Transverse colon (tissue), 4 donors: ENCODE measurements at regions not wholly inside any gene's neighbourhood (a gene's known extent, or its start where the extent isn't known, plus 50 kb on each side); places are given as distances from the start of the nearest gene placed in this dataset.

Experiments
- DNase-seq: peaks from one replicate; pipeline ENCODE4 v3.0.0-alpha.2; 2019
- H3K27ac ChIP-seq, 4 donors: fragments of 200-600 bp; sonication (generic); 2 replicates each; pipeline ENCODE4 v1.5.1; 2016 to 2018; ENCODE audit warnings: inconsistent platforms in 4 of 4
- H3K27me3 ChIP-seq: fragments of 200-600 bp; sonication (generic); 2 replicates; pipeline ENCODE4 v1.5.1; 2017; ENCODE audit warnings: inconsistent platforms
- H3K36me3 ChIP-seq, 4 donors: fragments of 200-600 bp; sonication (generic); 2 replicates each; pipeline ENCODE4 v1.5.1; 2017 to 2019; ENCODE audit warnings: inconsistent platforms in 4 of 4
- H3K4me1 ChIP-seq, 4 donors: fragments of 200-600 bp; sonication (generic); 2 replicates each; pipeline ENCODE4 v1.5.1; 2017 to 2020; ENCODE audit warnings: inconsistent platforms in 4 of 4
- H3K4me3 ChIP-seq, 4 donors: fragments of 200-600 bp; sonication (generic); 1 replicate in 1 of 4; 2 replicates in 3 of 4; pipeline versions ENCODE4 v1.5.1 to v1.6.1; 2017 to 2019; ENCODE audit warnings: inconsistent platforms in 4 of 4
- H3K9me3 ChIP-seq, 2 donors: fragments of 200-600 bp; sonication (generic); 2 replicates each; pipeline ENCODE4 v1.5.1; 2017 to 2019; ENCODE audit warnings: inconsistent platforms in 2 of 2
- CTCF ChIP-seq, 5 experiments: fragments of 200-600 bp in 3 of 5; fragments of 450-650 bp in 2 of 5; sonication (generic) in 3 of 5; IDR thresholded peaks; 1 replicate in 2 of 5; 2 replicates in 3 of 5; pipeline ENCODE4 v1.5.1; 2016 to 2017; ENCODE audit warnings: antibody characterized with exemption in 5 of 5, inconsistent platforms in 3 of 5, mild to moderate bottlenecking in 2 of 5, moderate library complexity in 1 of 5
- EP300 ChIP-seq: sonication (generic); formaldehyde crosslinking; IDR thresholded peaks from one replicate; pipeline ENCODE4 v1.6.1; 2017; ENCODE audit warnings: antibody characterized with exemption, low read depth
- POLR2A ChIP-seq: fragments of 450-650 bp; IDR thresholded peaks from one replicate; pipeline ENCODE4 v1.6.1; 2016; ENCODE audit warnings: antibody characterized with exemption, mild to moderate bottlenecking, moderate library complexity
- POLR2AphosphoS5 ChIP-seq, 3 donors: sonication (generic); formaldehyde crosslinking; IDR thresholded peaks; one replicate each; pipeline ENCODE4 v1.6.1; 2016; ENCODE audit warnings: antibody characterized with exemption in 3 of 3
- WGBS, 2 donors: methylation state at CpG; one replicate each; pipeline ENCODE4 v1.1.5; 2018; ENCODE audit warnings: low coverage in 1 of 2; 5-methylcytosine and 5-hydroxymethylcytosine counted together
- in situ Hi-C, 4 donors: fragments of 200-750 bp; cut with MboI; loops; one replicate each; pipeline versions ENCODE4 v1.15.0 to v1.15.1; 2017; ENCODE audit warnings: low sequenced_read_pairs in 3 of 4, low pct_ligation_motif_present in 1 of 4, low pct_unique_long_range_greater_than_20kb in 1 of 4
- intact Hi-C: fragments of 100-400 bp; cut with DNase I; formaldehyde crosslinking; loops from one replicate; pipeline ENCODE4 v1.15.1; 2023; ENCODE audit warnings: low total_unique reads

- no peak overlapping the region for H3K27ac ChIP-seq
- H3K4me3 ChIP-seq, result no peak overlapping the region
- H3K4me1 ChIP-seq, result peaks cover 5 to 38% (median 22%) of the 10 kb centered on the region in 4 donors
- in situ Hi-C loops, result no loop called here
- intact Hi-C loops, result no loop called here
- no peaks in the 10 kb centered on the region for H3K36me3 ChIP-seq
- no peaks in the 10 kb centered on the region for H3K27me3 ChIP-seq
- TF ChIP-seq POLR2A (no peak), POLR2AphosphoS5 (IDR thresholded peaks at IDR 0.05) (no peak), CTCF (IDR thresholded peaks at IDR 0.05) (no peak), EP300 (no peak)
- H3K9me3 ChIP-seq, result no peaks in the 10 kb centered on the region
- no peak for DNase-seq
- WGBS, 2 donors, result 60 to 82% methylated on average over 1 of the region's 1 CpG
Observed at GRCh38 chr20:19125508-19125907, 86.9 kb upstream of the SLC24A3 start.

- Histone ChIP-seq H3K27me3 (no peaks in the 10 kb centered on the region), H3K9me3 (no peaks in the 10 kb centered on the region), H3K4me1 (peaks cover 5 to 26% (median 16%) of the 10 kb centered on the region in 4 donors), H3K36me3 (no peaks in the 10 kb centered on the region), H3K27ac (peak overlapping the region; percentile 63 to 80 (median 74)), H3K4me3 (no peak overlapping the region)
- intact Hi-C loops (no loop called here), in situ Hi-C loops (no loop called here)
- TF ChIP-seq POLR2A (no peak), CTCF (IDR thresholded peaks at IDR 0.05) (no peak), POLR2AphosphoS5 (IDR thresholded peaks at IDR 0.05) (no peak), EP300 (no peak)
- DNase-seq, result no peak
- 92% methylated on average over 1 of the region's 1 CpG; no CpG with 5 or more reads in 1 of the 2 donors for WGBS, 2 donors
Observed at GRCh38 chr20:19129306-19129705, 83.1 kb upstream of the SLC24A3 start.

GRCh38 chr20:19129976-19130612, 82.3 kb upstream of the SLC24A3 start:
- H3K27me3 ChIP-seq, result no peaks in the 10 kb centered on the region
- peaks cover 5 to 26% (median 16%) of the 10 kb centered on the region in 4 donors for H3K4me1 ChIP-seq
- no peaks in the 10 kb centered on the region for H3K9me3 ChIP-seq
- peak overlapping the region; percentile 63 to 80 (median 74) for H3K27ac ChIP-seq
- H3K36me3 ChIP-seq, result no peaks in the 10 kb centered on the region
- WGBS, 2 donors, result 10 to 50% methylated on average over 2 to 5 of the region's 5 CpGs
- intact Hi-C loops (no loop called here), in situ Hi-C loops (no loop called here)
- TF ChIP-seq CTCF (IDR thresholded peaks at IDR 0.05), result no peak
- TF ChIP-seq POLR2AphosphoS5 (IDR thresholded peaks at IDR 0.05), result peak in 1 of 3 donors; percentile 34
- TF ChIP-seq EP300, result no peak
- TF ChIP-seq POLR2A, result no peak
- no peak overlapping the region for H3K4me3 ChIP-seq
- DNase-seq, result peak; percentile 72

GRCh38 chr20:19130613-19130984, 81.8 kb upstream of the SLC24A3 start:
- TF ChIP-seq EP300 (no peak), POLR2AphosphoS5 (IDR thresholded peaks at IDR 0.05) (no peak), CTCF (IDR thresholded peaks at IDR 0.05) (no peak), POLR2A (no peak)
- Histone ChIP-seq H3K27me3 (no peaks in the 10 kb centered on the region), H3K9me3 (no peaks in the 10 kb centered on the region), H3K4me1 (peaks cover 5 to 26% (median 16%) of the 10 kb centered on the region in 4 donors), H3K36me3 (no peaks in the 10 kb centered on the region), H3K27ac (peak overlapping the region; percentile 63 to 80 (median 74)), H3K4me3 (no peak overlapping the region)
- 67 to 70% methylated on average over 2 to 4 of the region's 4 CpGs for WGBS, 2 donors
- in situ Hi-C loops, result no loop called here
- intact Hi-C loops, result no loop called here
- DNase-seq, result no peak
